ENCODE measurements at regions not wholly inside any gene's neighbourhood (a gene's known extent, or its start where the extent isn't known, plus 50 kb on each side); places are given as distances from the start of the nearest gene placed in this dataset.
A peak's percentile ranks its signal among the peaks of the same experiment; 100 is the strongest.
"Not testable (repeated sequence)": the region's sequence is repeated elsewhere in the genome, so short reads cannot be mapped to it uniquely, and the experiment has no call there.

DNA sequence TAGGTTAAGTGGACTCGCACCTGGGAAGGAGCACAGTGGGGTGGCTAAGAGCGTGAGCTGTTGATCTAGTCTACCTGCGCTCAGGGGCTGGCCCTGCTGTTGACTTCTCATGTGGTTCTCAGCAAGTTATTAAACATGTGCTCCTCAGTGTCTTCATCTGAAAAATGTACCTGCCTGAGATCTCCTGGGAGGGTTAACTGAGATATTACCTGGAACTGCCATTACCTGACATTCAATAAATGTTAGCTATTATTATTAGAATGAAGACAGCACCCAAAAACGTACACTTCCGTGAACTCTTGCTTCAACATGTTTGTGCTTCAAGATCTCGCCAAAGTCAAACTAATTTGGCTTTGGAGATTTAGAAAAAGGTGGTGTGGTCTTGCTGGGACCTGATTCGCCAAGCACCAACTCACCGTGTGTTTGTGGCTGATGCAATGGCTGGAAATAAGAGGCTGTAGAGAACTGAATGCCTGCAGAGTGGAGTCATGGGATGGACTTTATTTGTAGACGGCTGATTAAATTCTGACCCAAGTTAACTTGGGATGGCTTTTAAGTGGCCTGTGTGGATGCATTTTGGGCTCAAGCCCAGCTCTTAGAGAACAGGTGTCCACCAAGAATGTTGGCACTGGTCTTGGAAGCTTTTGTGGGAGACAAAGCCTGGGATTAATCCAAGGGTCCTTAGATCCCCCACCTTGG lies 692.9 kb downstream of the QKI start:
- DNase-seq (ENCODE audit: low read depth): no peak

DNA sequence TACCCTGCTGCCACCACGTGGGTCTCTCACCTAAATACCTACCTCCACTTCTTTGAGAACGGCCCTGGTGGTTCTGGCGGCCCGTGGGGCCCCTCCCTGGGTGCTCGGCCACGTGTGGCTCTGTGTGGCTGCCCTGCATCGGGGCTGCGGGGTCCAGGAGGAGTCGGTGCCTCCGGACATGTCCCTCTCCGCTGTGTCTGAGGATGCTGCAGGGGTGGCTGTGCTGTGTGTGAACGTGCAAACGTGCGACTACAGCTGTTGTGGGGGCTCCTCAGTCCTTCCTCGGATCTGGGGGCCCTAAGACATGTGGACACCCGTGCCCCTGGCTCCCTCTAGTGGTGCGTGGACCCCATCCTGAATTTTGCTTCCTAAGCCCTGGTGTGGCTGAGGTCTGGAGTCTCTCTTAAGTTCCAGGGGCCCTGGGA lies 691.8 kb downstream of the QKI start:
- no peak for DNase-seq (ENCODE audit: low read depth)

DNA sequence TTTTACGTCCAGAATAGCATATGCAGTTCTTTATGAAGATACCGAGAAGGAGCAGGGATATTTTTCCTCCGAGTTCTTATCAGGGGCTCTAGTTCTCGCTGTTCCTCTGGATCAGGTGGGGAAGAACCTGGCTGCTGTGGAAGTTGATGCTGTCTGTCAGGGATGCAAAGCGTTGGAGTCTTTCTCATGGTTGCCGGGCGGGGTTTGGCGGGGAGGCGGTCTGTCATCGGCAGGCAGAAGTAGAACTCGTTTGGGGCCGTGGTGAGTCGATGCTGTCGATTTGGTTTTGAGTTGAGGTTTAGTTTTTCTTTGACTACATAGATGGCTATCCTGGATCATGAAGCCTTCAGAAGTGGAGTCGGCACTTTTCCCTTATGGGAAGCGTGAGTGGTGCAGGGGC lies 691.2 kb downstream of the QKI start:
- DNase-seq (ENCODE audit: low read depth): no peak

DNA sequence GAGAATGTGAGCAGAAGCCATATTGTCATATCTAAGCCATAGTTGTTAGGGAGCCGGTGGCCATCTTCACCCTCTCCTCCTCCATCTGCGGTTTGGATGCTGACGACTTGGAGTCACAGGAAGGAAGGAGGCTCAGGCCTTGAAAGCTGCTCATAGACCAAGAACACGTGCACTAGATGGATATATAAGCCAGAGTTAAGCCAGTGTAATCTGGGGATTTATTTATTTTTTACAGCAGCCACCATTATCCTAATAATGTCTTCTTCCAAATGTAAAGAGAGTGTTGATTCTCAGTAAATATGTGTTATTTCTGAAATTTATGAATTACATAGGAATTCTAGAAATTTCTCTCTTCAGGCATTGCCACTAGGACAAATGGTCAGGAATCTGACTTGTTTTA lies 689.9 kb downstream of the QKI start:
- DNase-seq (ENCODE audit: low read depth): no peak

DNA sequence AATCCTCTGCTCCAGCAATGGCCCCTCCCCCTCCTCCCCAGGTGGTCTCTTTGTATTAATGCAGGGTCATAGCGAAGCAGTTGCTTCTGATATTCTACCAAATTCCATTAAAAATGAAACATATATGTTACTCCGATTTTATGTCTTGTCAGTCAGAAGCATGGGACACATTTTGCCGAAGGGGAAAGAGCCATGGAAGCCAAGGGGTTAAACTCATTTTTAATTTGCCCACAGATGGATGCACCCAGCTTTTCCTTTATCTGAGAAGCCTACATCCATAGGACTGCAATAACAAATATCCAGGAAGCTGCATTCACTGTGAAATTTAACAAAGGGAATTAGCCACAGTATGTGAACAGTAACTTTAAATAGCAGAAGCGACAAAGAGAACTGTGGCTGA lies 688.2 kb downstream of the QKI start:
- DNase-seq (ENCODE audit: low read depth): no peak

DNA sequence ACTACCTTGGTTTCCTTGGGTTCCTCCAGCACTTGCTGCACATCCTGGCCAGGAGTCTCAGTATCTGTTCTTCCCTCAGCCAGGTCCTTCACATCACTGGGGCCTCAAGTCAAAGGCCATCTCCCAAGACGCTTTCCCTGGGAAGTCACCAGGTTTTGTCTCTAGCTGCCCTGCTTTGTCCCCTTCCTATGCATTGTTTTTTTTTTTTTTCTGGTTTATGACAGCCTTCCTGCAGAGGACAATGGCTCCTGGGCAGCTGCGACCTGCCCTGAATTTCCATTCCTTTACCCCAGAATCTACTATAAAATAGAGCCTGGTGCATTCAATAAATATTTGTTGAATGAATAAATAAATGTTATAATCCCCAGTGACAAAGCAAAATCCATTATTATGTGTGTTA lies 687.3 kb downstream of the QKI start:
- DNase-seq (ENCODE audit: low read depth): no peak

DNA sequence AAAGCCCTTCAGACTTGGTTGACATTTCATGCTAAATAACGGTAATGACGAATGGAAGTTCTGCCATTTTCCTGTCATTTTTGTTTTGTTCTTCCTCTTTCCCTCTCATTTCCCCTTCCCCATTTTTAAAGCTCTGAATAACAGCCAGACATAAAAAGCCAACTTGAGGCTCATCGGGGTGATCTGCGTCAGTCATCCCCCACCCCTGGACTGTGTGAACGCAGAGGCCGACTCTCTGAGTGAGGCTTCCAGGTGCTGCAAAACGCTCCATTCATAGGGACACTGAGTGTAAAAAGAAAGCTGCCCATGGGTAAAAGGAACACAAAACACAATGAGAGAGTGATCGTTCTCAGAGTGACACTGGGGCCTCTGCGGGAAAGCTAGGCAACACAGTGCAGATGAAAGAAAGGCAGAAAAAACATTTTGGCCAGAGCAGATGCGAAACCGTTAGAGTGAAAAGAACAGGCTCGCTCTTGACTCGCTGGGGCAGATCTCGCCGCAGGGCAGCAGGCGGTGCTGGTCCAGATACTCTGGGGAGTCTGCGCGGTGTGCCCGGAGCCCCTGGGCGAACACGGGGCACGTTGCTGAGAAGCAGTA lies 684.8 kb downstream of the QKI start:
- DNase-seq (ENCODE audit: low read depth): no peak

DNA sequence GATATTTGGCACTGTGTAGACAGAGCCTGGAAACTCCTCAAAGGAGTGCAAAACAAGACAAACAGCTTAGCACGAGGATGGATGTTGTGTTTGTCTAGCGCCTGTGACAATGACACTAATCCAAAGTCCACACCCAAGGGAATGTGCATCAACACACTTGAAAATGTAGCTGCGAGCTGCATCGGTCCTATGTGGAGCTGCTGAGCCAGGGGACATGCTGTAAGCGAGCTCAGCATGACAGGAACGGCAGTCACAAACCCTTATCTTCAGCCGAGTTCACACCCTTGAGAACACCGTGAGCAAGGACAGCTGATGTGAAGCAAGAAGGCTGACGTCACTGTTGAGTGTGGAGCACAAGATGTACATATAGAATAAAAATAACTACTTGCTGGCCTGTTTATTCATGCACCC lies 684.3 kb downstream of the QKI start:
- DNase-seq (ENCODE audit: low read depth): no peak

DNA sequence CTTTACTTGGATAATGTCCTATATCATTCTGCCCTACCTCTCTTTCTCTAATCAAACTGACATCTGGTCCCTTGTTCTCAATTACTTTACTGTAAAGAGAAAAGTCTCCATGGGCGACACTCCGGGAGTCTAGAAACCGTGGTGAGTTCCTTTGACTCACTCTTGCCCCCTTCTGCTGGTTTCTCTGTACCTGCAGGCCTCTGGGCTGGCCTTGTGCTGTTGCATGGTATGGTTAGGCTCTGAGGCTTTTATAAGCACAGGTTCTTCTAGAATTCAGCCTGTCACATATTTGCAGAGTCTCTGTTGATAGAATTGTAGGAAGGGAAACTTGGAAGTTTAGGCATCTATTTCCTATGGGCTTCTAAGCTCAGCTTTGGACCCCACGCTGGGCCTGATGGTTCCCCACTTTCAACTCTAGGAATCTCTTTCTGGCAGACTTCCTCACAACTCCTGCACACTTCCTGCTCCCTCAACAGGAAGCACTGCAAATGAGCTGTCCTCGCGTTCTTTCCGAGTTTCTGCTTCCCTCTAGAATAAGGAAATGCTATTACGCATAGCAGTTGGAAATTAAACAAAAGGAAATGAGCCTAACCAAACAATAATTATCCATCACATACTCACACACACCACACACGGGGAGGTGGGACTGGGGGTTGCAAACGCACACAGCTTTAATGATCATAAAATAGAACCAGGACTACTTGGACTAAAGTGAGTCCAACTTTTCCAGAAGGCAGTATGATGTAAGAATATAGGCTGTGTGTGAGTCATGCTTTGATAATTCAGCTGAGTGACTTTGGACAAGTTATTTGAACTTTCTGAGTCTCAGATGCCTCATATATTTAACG lies 683.3 kb downstream of the QKI start:
- peak; percentile 19 for DNase-seq (ENCODE audit: low read depth)

DNA sequence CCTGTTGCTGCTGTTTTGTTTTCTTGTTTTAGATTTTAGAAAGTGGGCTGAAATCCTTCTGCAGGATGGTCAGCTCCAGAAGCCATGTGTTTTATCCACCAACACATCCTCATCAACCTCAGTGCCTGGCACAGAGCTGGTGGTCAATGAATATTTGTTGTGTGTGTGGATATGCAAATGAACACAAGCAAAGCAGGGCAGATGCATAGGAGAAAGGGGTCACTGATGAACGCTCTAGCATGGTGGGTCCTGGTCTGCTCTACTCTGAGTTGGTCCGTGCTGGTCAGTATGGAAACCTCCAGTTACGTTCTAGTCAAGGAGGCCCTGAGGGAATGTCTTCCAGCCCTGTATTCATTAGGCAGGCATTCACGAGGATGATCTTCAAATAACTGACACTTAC lies 682.5 kb downstream of the QKI start:
- DNase-seq (ENCODE audit: low read depth): no peak

DNA sequence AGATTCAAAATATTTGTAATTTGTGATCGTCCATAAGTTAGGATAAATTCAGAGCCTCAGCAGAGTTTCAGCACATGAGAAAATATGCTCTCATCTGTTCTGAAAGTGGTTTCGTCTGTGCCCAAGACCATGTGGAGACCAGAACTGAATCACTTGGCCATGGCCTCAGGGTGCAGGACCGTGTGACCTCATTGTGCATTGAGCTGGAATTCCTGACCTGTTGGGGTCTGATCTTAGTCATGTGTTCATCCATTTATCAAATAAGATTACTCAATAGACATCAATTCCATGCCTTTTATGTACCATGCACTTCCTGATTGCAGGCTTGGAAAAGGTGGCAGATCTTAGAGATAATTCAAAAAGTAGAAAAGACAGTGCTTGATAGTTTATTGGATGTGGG lies 680.5 kb downstream of the QKI start:
- no peak for DNase-seq (ENCODE audit: low read depth)

DNA sequence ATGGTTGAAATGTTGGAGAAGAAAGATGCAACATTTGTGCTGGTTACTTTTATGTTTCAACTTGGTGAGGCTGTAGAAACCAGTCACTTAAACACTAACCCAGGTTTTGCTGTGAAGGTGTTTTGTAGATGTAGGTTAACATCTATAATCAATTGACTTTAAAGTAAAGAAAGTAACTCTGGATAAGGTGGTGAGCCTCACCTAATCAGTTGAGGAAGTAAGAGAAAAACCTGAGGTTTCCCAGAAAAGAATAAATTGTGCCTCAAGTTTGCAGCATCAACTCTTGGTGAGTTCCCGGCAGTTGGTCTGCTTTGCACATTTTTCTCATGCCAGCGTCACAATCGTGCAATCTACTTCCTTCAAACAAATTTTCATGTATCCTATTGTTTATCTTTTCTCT lies 673.4 kb downstream of the QKI start:
- no peak for DNase-seq (ENCODE audit: low read depth)

DNA sequence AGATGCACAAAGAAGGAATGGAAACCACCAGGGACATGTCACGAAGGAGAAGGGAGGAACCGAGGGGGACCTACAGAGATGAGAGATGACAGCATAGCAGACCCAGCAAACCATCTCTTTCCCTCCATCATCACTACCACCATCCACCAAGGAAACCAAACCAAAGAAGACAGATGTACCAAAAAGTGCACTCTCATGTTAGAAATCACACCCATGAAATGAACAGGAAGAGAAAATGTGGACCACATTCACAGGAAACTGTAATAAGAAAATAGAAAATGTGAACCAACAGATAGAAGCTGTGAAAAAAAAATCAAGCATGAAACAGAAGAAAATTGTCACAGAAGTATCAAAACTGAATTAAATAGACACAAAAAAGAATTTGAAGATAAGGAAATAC lies 672.7 kb downstream of the QKI start:
- no peak for DNase-seq (ENCODE audit: low read depth)

DNA sequence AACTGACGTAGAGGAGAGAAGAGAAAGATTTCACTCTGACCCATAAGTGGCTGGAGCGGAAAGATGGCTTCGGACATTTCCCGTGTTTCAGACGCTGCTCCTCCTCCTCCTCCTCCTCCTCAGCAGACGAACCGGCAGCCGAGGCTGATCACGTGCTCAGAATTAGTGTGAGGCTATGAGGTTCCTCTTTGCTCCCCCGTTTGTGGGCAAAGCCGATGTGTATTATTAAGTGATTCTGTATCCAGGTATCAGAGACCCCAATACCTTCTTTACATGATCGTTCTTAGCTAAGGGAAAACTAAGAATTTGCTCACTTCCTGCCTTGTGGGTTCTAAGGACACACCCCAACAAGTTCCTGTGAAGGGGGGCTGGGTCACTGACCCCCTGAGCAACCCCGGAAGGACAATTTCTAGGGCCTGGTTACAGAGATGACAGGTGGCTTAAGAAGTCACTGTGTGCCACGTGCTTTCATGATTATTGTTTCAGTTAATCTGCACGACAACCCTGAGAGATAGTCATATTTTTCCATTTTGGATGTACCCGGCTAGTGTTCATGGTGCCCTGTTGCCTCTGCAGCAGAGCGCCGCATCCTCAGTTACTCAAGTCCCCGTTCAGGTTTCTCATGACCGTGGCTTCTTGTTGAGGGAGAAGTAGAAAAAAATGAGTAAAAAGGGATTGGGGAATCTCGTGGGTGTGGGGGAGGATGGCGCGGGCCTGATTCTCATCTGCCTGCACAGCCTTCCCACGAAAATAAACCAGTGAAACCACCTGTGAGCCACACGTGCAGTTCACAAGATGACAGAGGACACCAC lies 671.8 kb downstream of the QKI start:
- DNase-seq (ENCODE audit: low read depth): no peak

DNA sequence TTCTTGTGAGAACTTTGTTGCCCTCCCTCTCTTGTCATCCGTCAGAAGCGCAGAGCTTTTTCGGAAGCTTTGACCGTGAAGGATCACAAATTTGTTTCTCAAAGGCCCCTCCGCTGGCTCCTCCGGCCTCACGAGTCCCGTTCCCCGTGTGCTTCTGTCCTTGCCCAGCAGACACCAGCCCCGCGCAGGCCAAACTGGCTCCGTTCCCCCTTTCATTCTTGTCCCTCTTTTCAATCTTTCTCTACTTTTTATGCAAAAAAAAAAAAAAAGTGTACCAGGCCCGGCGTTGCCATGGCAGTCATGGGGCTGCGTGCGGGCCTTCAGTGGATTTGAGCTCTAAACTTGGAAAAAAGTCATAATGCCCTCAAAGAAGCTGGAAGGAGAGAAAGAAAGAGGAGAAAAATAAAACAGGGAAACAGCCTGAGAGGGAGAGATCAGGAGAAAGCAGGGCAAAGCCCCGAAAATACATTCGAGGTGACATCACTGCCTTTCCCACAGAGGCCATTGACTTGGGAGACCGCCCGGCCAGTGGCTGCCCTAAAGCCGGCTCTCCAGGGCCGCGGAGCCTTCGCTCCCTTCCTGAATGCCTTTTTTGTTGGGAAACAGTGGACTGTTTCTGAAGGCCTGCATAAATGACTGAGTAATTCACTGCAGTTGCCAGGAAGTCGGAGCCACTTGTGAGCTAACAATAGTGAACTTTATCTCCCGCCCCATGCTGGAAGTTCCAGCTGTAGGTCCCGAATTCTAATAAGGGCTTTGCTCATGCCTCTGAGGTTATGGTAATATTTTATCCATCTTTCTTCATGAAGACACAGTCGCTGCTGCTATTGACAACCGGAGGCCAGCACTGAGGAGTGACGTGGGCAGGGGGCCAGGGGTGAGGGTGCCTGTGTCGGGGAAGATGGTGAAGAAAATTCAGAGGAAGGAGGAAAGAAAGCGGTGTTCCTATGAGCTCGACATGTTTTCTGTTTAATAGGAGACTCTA lies 670.9 kb downstream of the QKI start:
- peak; percentile 70 for DNase-seq (ENCODE audit: low read depth)

DNA sequence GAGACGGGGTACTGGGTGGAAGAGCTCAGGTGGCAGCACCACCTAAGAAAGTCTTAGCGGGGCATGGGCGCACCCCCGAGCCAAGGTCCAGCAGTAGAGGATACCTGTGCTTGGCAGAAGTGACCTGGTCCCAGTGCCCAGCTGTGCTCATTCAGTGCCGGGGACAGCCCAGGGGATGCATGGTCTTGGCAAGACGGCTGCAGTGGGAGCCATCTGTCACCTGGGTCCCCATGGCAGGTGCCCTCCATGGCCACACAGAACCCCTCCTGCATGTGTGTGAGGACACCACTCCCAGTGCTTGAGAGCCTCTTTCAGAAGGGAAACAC lies 664.7 kb downstream of the QKI start:
- DNase-seq (ENCODE audit: low read depth): no peak

DNA sequence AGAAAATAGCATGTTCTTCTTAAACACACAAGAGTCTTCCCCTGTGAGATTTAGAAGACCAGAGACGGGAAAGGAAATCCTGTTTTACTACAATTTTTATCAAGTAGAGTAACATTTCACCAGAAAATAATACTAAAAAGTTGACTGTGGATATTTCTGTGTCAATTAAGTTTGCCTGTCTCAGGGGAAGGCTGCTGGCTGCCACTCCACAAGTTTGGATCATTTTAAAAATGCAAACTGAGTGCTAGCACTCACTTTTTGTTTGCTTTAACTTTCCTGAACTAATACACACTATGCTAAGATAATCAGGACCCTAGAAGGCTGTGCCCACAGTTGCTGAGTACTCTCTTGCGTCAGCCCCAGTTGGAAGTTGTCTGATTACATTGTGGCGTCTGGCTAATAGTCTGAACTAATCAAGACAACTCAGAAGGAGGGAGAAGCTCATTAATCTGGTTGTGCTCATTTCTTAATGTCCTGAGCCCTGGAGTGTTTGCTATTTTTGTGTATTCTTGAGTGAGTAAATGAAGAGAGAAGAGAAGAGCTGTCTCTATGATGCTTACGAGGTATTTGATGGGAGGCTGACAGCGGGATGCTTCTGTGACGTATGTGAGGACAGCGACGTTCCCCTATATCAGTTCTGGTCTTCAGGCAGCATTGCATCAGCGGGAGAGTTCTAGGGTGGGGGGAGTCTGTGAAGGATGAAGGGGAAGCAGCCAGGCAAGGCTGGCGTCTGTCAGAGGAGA lies 664.2 kb downstream of the QKI start:
- no peak for DNase-seq (ENCODE audit: low read depth)

DNA sequence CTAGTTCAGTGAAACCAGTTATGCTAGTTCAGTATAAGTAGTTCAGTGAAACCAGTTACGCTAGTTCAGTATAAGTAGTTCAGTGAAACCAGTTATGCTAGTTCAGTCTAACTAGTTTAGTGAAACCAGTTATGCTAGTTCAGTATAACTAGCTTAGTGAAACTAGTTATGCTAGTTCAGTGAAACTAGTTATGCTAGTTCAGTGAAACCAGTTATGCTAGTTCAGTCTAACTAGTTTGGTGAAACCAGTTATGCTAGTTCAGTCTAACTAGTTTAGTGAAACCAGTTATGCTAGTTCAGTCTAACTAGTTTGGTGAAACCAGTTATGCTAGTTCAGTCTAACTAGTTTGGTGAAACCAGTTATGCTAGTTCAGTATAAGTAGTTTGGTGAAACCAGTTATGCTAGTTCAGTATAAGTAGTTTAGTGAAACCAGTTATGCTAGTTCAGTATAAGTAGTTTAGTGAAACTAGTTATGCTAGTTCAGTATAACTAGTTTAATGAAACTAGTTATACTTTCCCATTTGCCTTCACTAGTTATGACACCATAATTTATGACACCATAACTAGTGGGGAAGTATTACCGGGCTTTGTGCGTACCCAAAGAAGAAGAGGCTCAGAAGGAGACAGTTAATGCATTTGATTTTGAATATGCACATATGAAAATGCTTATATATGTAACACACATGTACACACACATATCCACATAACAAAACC lies 662.5 kb downstream of the QKI start:
- DNase-seq (ENCODE audit: low read depth): not testable (repeated sequence)

DNA sequence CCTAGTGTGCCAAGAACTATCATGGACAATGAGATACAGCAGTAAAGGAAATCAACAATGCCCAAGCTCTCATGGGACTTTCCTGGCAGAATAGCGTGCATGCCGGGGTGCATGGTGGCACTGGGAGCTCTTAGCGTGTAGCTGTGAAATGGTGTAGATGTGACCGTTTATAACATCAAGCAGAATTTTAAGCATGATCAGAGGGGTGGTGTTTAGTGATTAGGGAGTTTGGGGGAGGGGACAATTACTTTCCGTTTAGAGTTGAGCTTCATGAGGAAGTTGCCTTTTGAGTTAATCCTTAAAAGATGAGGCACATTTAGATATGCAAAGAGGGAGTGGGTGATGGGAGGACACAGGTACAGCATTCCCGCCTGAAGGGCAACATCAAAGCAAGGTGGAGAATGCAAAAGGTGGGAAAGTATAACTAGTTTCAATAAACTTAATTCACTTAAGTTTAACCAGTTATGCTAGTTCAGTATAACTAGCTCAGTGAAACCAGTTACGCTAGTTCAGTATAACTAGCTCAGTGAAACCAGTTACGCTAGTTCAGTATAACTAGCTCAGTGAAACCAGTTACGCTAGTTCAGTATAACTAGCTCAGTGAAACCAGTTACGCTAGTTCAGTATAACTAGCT lies 661.6 kb downstream of the QKI start:
- no peak for DNase-seq (ENCODE audit: low read depth)

Measured in GM04503 (cell line).